ENCODE measurements at regions not wholly inside any gene's neighbourhood (a gene's known extent, or its start where the extent isn't known, plus 50 kb on each side); places are given as distances from the start of the nearest gene placed in this dataset.

DNA sequence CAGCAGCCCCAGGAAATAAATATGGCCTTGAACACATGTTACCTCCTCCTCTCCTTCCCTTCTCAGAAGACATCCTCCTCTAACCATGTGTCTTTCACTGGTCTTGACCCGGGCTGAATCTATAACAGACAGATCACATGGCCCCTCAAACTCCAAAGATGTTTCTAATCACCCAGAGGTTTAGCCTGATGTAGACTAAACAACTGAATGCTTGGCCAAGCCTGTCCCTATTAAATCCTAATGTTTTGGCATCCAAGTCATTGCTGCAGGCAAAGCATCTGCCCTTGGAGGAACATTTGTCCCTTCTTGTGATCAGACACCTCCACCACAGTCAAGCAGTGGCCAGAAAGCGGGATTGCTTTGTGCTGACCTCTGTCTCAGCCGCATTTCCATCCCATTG, 65.5 kb downstream of the ANKRD60 start:
- DNase-seq (ENCODE audit: low read depth in 2 of 2) = no peak

DNA sequence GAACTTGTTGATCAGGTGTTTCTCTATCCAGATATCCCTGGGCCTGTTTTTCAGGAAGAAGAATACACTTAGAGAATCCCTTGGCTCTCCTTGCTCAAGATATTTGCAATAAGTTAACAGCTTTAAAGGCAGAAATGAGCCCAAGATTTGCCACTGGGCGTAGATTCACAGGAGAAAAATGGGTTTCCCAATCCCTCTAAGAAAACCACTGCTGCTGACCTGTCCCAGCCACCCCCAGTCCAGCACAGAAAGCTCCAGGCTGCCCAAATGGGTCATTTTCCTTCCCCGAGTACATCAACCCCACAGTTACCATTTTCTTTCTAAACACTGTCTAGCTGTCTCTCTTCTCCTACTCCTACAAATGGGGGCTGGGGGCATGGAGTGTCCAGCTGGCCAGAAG, 67.3 kb downstream of the ANKRD60 start:
- no peak for DNase-seq (ENCODE audit: low read depth in 2 of 2)

DNA sequence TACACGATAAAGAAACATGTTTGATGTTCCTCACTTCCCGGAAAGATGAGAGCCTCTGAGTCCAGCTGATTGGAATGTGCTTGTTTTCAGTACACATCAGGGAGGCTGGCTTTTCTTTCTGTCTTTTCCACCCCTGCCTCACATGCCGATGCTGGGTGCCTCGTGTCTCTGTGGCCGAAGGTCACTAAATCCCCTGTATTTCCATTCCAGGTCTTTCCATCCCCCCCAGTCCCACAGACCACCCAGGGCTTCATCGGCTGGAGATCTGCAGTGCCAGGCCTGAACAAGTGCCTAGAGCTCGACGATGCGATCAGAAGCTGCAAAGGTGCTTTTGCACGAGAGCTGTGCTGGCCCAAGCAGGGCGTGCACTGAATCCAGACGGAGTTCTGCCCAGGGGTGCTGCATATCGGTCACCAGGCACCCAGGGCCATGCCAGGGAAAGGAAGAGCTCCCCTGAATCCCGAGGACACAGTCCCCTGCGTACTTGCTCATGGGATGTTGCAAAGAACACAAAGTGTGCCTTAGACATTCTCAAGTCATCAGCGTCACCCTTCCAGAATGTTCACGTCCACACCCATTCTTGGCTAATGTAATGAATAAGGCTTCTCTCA, 67.9 kb downstream of the ANKRD60 start:
- no peak for DNase-seq (ENCODE audit: low read depth in 2 of 2)

- DNase-seq (ENCODE audit: low read depth in 2 of 2) = no peak
Observed at GRCh38 chr20:58155148-58155925, 73.1 kb downstream of the ANKRD60 start.

- DNase-seq (ENCODE audit: low read depth in 2 of 2) = no peak
Observed at GRCh38 chr20:58154113-58154512, 74.3 kb downstream of the ANKRD60 start.

- no peak for DNase-seq (ENCODE audit: low read depth in 2 of 2)
Observed at GRCh38 chr20:58153121-58153520, 75.3 kb downstream of the ANKRD60 start.

GRCh38 chr20:58150772-58151171, 77.7 kb downstream of the ANKRD60 start:
- no peak for DNase-seq (ENCODE audit: low read depth in 2 of 2)

GRCh38 chr20:58149437-58150091, 78.9 kb downstream of the ANKRD60 start:
- no peak for DNase-seq (ENCODE audit: low read depth in 2 of 2)

DNA sequence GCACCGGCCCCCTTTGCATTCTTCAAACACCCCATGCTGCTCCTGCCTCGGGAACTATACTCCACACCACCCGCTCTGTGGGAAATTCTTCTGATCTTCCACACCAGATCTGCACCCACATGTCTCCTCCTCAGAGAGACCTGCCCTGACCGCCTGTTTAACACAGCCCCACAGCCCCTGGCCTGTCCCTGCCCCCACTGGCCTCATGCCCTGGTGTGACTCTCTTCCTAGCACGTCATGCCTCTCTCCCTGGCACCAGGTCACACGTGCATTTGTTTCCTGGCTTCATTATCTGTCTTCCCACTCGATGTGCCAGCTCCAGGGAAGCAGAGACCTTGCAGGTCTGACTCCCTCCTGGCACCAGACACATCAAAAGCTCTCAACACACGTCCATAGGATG, 79.6 kb downstream of the ANKRD60 start:
- no peak for DNase-seq (ENCODE audit: low read depth in 2 of 2)

- no peak for DNase-seq (ENCODE audit: low read depth in 2 of 2)
Observed at GRCh38 chr20:58147628-58148370, 80.7 kb downstream of the ANKRD60 start.

DNA sequence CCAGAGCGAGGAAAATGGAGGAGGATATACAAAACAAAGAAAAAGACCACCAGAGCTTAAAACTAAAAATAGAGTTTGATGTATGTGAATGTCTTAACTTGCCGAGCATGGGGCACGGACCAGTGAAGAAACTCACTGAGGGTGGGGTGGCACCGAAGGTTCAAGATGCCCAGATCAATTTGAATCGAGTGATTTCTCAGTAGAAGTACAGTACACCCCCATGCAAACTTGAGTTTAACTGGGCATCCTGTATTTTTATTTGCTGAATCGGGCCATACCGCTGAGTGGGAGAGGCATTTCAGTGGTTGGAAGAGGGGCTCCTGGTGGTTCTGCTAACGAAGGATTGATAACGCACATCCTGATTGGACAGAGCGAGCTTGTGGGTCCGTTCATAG, 81.7 kb downstream of the ANKRD60 start:
- no peak for DNase-seq (ENCODE audit: low read depth in 2 of 2)

GRCh38 chr20:58146081-58146745, 82.2 kb downstream of the ANKRD60 start:
- DNase-seq (ENCODE audit: low read depth in 2 of 2) = no peak

DNA sequence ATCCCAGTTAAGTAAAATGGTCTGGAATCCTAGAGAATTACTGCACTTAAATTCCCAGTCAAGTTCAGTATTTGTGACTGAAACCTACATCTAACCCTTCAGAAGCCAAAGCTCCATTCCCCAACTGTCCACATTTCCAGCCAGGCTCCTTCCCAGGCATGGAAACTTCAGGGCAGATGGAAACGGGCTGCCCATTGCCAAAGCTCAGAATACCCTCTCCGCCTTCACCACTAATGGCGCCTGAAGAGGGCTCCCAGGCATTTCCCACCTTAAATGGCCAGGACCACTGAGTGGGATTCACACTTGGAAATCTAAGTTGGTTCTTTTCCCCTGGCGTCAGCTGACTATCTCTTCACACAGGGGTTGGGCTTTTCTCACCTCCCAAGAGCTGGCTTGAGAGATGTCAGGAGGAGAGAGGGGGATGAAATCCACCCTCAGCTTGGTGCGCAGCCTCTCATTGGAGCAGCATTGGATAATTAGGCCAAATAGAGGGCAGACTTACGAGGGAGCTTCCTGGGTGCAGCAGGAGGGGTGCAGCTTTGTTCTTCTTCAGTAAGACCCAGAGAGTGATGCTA, 82.9 kb downstream of the ANKRD60 start:
- DNase-seq (ENCODE audit: low read depth in 2 of 2) = no peak

DNA sequence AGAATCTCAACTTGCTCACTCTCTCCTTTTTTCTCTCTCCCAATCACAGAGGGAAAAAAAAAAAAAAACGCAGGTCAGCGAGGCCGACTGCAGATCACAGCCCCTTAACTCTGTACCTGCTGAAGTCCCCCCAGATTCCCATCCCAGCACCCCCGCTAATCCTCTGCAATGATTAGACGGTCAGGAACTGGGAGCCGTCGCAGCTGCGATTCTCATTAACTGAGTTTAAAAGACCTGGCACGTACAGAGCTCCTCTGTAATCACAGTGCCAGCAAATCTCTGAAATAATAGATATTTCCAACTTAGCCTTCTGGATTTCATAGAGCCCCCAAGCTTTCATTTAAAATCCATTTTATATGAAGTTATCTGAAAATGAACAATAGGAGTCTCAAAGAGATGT, 84.4 kb downstream of the ANKRD60 start:
- no peak for DNase-seq (ENCODE audit: low read depth in 2 of 2)

DNA sequence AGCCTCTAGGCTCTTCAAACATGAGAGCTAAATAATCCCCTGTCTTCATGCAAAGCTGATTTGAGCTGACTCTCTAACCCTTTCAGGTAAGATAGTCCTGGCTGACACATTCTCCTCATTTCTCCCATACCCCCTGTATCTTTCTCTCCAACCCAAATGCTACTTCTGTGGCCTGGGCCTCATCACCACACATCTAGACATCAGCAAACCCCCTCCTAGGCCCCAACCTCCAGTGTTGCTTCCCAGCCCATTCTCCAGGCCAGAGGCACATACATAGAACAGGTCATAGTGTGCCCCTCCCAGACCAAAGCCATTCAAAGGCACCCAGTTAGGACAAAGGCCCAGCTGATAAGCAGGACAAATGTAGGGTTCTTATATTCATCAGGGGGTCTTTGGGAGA, 84.9 kb downstream of the ANKRD60 start:
- no peak for DNase-seq (ENCODE audit: low read depth in 2 of 2)

DNA sequence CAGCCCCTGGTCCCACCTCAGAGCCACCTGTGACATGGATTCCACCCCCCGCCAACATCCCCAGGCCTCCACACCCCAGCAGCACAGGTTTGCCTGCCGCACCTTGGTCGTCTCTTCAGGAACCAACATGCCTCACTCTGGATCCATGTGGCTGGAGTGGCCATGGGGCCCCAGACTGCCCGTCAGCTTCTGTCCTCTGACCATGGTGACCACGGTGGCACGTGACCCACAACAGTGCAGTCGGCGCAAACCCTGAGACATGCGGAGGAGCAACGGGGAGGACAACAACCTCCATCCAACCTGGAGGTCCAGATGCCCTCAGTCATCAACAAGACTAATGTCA, 85.6 kb downstream of the ANKRD60 start:
- DNase-seq (ENCODE audit: low read depth in 2 of 2) = no peak

GRCh38 chr20:58141971-58142842, 86.2 kb downstream of the ANKRD60 start:
- DNase-seq (ENCODE audit: low read depth in 2 of 2) = no peak

GRCh38 chr20:58141496-58141895, 87.0 kb downstream of the ANKRD60 start:
- no peak for DNase-seq (ENCODE audit: low read depth in 2 of 2)

- DNase-seq (ENCODE audit: low read depth in 2 of 2) = no peak
Observed at GRCh38 chr20:58140787-58141425, 87.5 kb downstream of the ANKRD60 start.

Data from stimulated activated CD8-positive, alpha-beta memory T cell treated with anti-CD3 and anti-CD28 coated beads, Interleukin-7, amount 100 ng/mL, for 1 hour (primary cell).